IMR-90 (cell line): ENCODE measurements at regions not wholly inside any gene's neighbourhood (a gene's known extent, or its start where the extent isn't known, plus 50 kb on each side); places are given as distances from the start of the nearest gene placed in this dataset.

Experiments
- ATAC-seq: fragments of 200-7000 bp; cut with Tn5 transposase; 2 replicates; pipeline ENCODE4 v1.9.1; 2020; ENCODE audit warnings: low read depth, mild to moderate bottlenecking, moderate library complexity
- BruUV-seq: library from RNA; stranded (reverse); fragments of 400-500 nt; replicated peaks from 2 replicates; lab custom pipeline; 2021; lab: Mats Ljungman, UMichigan
- CTCF ChIA-PET: fragments of 300-600 bp; formaldehyde crosslinking; extraction: SDS; loops from one replicate; lab custom pipeline; 2021; ENCODE audit warnings: antibody characterized with exemption; lab: Yijun Ruan, JAX
- POLR2A ChIA-PET: fragments of 300-600 bp; sonication (Branson Sonifier 250); formaldehyde crosslinking; loops from one replicate; lab custom pipeline; 2022; ENCODE audit warnings: antibody characterized with exemption; ENCODE audit not compliant: unreplicated experiment; lab: Charles Lee
- DNase-seq: peaks from one replicate; pipeline ENCODE4 v3.0.0; 2013
- H2AFZ ChIP-seq: replicated peaks from 2 replicates; pipeline ENCODE3; 2013; ENCODE audit warnings: low read length, mild to moderate bottlenecking; ENCODE audit not compliant: poor library complexity
- H2AK5ac ChIP-seq: 2 replicates; pipeline ENCODE4 v1.6.1; 2013; ENCODE audit warnings: low read depth, low read length, inconsistent platforms
- H2AK9ac ChIP-seq: replicated peaks from 2 replicates; pipeline ENCODE3; 2013; ENCODE audit warnings: mild to moderate bottlenecking, low read depth, low read length, moderate library complexity; ENCODE audit not compliant: poor library complexity
- H2BK120ac ChIP-seq: 2 replicates; pipeline ENCODE4 v1.6.1; 2013; ENCODE audit warnings: low read depth, low read length, inconsistent platforms
- H2BK15ac ChIP-seq: 3 replicates; pipeline ENCODE4 v1.6.1; 2013; ENCODE audit warnings: low read depth, low read length, inconsistent platforms
- H2BK20ac ChIP-seq: 2 replicates; pipeline ENCODE4 v1.6.1; 2013; ENCODE audit warnings: low read depth, mild to moderate bottlenecking, inconsistent platforms, low read length, moderate library complexity
- H2BK5ac ChIP-seq: 2 replicates; pipeline ENCODE4 v1.6.1; 2013; ENCODE audit warnings: mild to moderate bottlenecking, low read depth, low read length, inconsistent platforms; ENCODE audit not compliant: poor library complexity, severe bottlenecking
- H3K14ac ChIP-seq: replicated peaks from 2 replicates; pipeline ENCODE4 v1.6.1; 2013; ENCODE audit warnings: low read depth, low read length, inconsistent platforms
- H3K18ac ChIP-seq: 2 replicates; pipeline ENCODE4 v1.6.1; 2013; ENCODE audit warnings: low read depth, low read length, control low read depth
- H3K23ac ChIP-seq: 2 replicates; pipeline ENCODE4 v1.6.1; 2013; ENCODE audit warnings: low read depth, low read length, inconsistent platforms
- H3K27ac ChIP-seq: 2 replicates; pipeline ENCODE4 v1.5.1; 2013; ENCODE audit warnings: mild to moderate bottlenecking, control low read depth, low read length; ENCODE audit not compliant: insufficient read depth
- H3K27me3 ChIP-seq: 2 replicates; pipeline ENCODE4 v1.6.1; 2013; ENCODE audit warnings: low read length; ENCODE audit not compliant: control insufficient read depth, insufficient read depth
- H3K36me3 ChIP-seq: 2 replicates; pipeline ENCODE4 v1.6.1; 2013; ENCODE audit warnings: low read length, mixed read lengths; ENCODE audit not compliant: control insufficient read depth, insufficient read depth
- H3K4ac ChIP-seq: 2 replicates; pipeline ENCODE4 v1.6.1; 2013; ENCODE audit warnings: low read depth, low read length, inconsistent platforms
- H3K4me1 ChIP-seq: 2 replicates; pipeline ENCODE4 v1.6.1; 2013; ENCODE audit warnings: low read length, mixed read lengths; ENCODE audit not compliant: control insufficient read depth, insufficient read depth
- H3K4me2 ChIP-seq: 2 replicates; pipeline ENCODE4 v1.6.1; 2013; ENCODE audit warnings: low read depth, mild to moderate bottlenecking, control low read depth, low read length, moderate library complexity
- H3K4me3 ChIP-seq: 2 replicates; pipeline ENCODE4 v1.5.1; 2013; ENCODE audit warnings: low read depth, mild to moderate bottlenecking, control low read depth, low read length, moderate library complexity; ENCODE audit not compliant: insufficient read depth
- H3K56ac ChIP-seq: 2 replicates; pipeline ENCODE4 v1.6.1; 2013; ENCODE audit warnings: low read length, inconsistent platforms; ENCODE audit not compliant: insufficient read depth; ENCODE audit errors: extremely low read depth
- H3K79me1 ChIP-seq, 2 experiments: 2 replicates each; pipeline ENCODE4 v1.6.1; 2013; ENCODE audit warnings: low read length in 2 of 2, inconsistent platforms in 1 of 2, low read depth in 1 of 2
- H3K9ac ChIP-seq: 2 replicates; pipeline ENCODE4 v1.6.1; 2013; ENCODE audit warnings: low read depth, low read length, control low read depth
- H3K9me1 ChIP-seq: 2 replicates; pipeline ENCODE4 v1.6.1; 2013; ENCODE audit warnings: low read length, inconsistent platforms; ENCODE audit not compliant: insufficient read depth
- H3K9me3 ChIP-seq: 2 replicates; pipeline ENCODE4 v1.6.1; 2013; ENCODE audit warnings: low read length; ENCODE audit not compliant: control insufficient read depth, insufficient read depth
- H4K20me1 ChIP-seq: 2 replicates; pipeline ENCODE4 v1.6.1; 2013; ENCODE audit warnings: low read length, inconsistent platforms; ENCODE audit not compliant: insufficient read depth
- H4K5ac ChIP-seq: 2 replicates; pipeline ENCODE4 v1.6.1; 2013; ENCODE audit warnings: mild to moderate bottlenecking, low read depth, low read length, control low read depth
- H4K8ac ChIP-seq, 2 experiments: 2 replicates each; pipeline ENCODE4 v1.6.1; 2013; ENCODE audit warnings: low read depth in 2 of 2, low read length in 2 of 2, control low read depth in 1 of 2, inconsistent platforms in 1 of 2
- H4K91ac ChIP-seq: 2 replicates; pipeline ENCODE4 v1.6.1; 2013; ENCODE audit warnings: low read depth, low read length, inconsistent platforms; ENCODE audit not compliant: insufficient read depth
- BHLHE40 ChIP-seq: fragments of 150-350 bp; IDR thresholded peaks from 2 replicates; pipeline ENCODE4 v1.6.1; 2016; ENCODE audit warnings: mild to moderate bottlenecking, low read depth, low read length
- CEBPB ChIP-seq: IDR thresholded peaks from 2 replicates; pipeline ENCODE4 v1.6.1; 2012; ENCODE audit warnings: low read depth, low read length, improper control_type of control experiment
- CHD1 ChIP-seq: IDR thresholded peaks from 2 replicates; pipeline ENCODE4 v1.6.1; 2012; ENCODE audit warnings: low read depth, low read length, improper control_type of control experiment
- FOS ChIP-seq: fragments of 150-350 bp; IDR thresholded peaks from 2 replicates; pipeline ENCODE4 v1.6.1; 2016; ENCODE audit warnings: low read depth, low read length
- MAFK ChIP-seq: IDR thresholded peaks from 2 replicates; pipeline ENCODE4 v1.6.1; 2012; ENCODE audit warnings: low read depth, low read length, improper control_type of control experiment
- MAZ ChIP-seq: IDR thresholded peaks from 2 replicates; pipeline ENCODE4 v1.6.1; 2012; ENCODE audit warnings: low read depth, mild to moderate bottlenecking, low read length, improper control_type of control experiment, moderate library complexity, borderline replicate concordance
- MXI1 ChIP-seq: IDR thresholded peaks from 2 replicates; pipeline ENCODE4 v1.6.1; 2012; ENCODE audit warnings: low read depth, mild to moderate bottlenecking, low read length, moderate library complexity, borderline replicate concordance
- NFE2L2 ChIP-seq: fragments of 150-350 bp; IDR thresholded peaks from 2 replicates; pipeline ENCODE4 v1.6.1; 2016; ENCODE audit warnings: low read depth, mild to moderate bottlenecking, low read length
- POLR2A ChIP-seq: IDR thresholded peaks from 2 replicates; pipeline ENCODE4 v1.6.1; 2012; ENCODE audit warnings: mild to moderate bottlenecking, low read depth, low read length
- RAD21 ChIP-seq: IDR thresholded peaks from 2 replicates; pipeline ENCODE4 v1.6.1; 2012; ENCODE audit warnings: low read length, improper control_type of control experiment
- RCOR1 ChIP-seq: IDR thresholded peaks from 2 replicates; pipeline ENCODE4 v1.6.1; 2012; ENCODE audit warnings: mild to moderate bottlenecking, low read length, improper control_type of control experiment; ENCODE audit not compliant: insufficient replicate concordance
- RFX5 ChIP-seq: IDR thresholded peaks from 2 replicates; pipeline ENCODE4 v1.8.0; 2012; ENCODE audit warnings: low read depth, mild to moderate bottlenecking, low read length, moderate library complexity
- SMC3 ChIP-seq: fragments of 150-350 bp; IDR thresholded peaks from 2 replicates; pipeline ENCODE4 v1.6.1; 2016; ENCODE audit warnings: low read depth, mild to moderate bottlenecking, antibody characterized with exemption, low read length, moderate library complexity
- WGBS, 2 experiments: methylation state at CpG; one replicate each; pipeline versions ENCODE4 v1.1.5 to v1.1.7; 2013; ENCODE audit warnings: missing lambda C conversion rate in 2 of 2; ENCODE audit not compliant: insufficient read length in 1 of 2; ENCODE audit errors: extremely low coverage in 2 of 2; 5-methylcytosine and 5-hydroxymethylcytosine counted together
- dilution Hi-C: fragments of 300-500 bp; cut with HindIII; formaldehyde crosslinking; loops from one replicate; pipeline ENCODE4 v1.14.3; 2018; ENCODE audit warnings: low sequenced_read_pairs; ENCODE audit not compliant: unreplicated experiment
- in situ Hi-C: fragments of 300-500 bp; cut with MboI; formaldehyde crosslinking; loops from 3 replicates; pipeline ENCODE4 v1.14.3; 2019; ENCODE audit warnings: low sequenced_read_pairs, inconsistent platforms, mixed read lengths
- intact Hi-C: fragments of 100-400 bp; cut with micrococcal nuclease; formaldehyde crosslinking; loops from 2 replicates; pipeline ENCODE4 v1.10.0; 2022
- TF ChIP-seq, protein P1 (sequence below): conservative IDR thresholded peaks from 2 replicates; pipeline ENCODE4 v1.5.1; 2012; ENCODE audit warnings: mild to moderate bottlenecking, low read depth, low read length, improper control_type of control experiment
- TF ChIP-seq, protein P2 (sequence below): fragments of 150-350 bp; IDR thresholded peaks from 2 replicates; pipeline ENCODE4 v1.6.1; 2016; ENCODE audit warnings: low read depth, mild to moderate bottlenecking, low read length, moderate library complexity, borderline replicate concordance
- TF ChIP-seq, protein P3 (sequence below): fragments of 150-350 bp; IDR thresholded peaks from 2 replicates; pipeline ENCODE4 v1.6.1; 2017; ENCODE audit warnings: mild to moderate bottlenecking, antibody characterized with exemption, low read length, low read depth

DNA sequence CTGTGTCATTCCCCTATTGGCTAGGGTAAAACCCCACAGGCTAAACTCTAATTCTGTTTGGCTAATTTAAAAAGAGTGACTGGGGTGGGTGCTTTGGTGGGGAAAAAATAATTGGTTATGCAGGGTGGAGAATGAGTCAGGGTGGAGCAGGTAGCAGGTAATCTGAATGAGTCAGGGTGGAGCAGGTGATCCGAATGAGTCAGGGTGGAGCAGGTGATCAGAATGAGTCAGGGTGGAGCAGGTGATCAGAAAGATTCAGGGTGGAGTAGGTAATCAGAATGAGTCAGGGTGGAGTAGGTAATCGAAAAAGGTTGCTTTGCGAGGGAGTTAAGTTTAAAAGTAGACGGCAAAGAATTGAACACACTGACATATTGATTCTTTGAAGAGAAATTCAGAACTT is 1218.8 kb upstream of the ATXN8OS start:
- Histone ChIP-seq H3K4me1 (no peaks in the 10 kb centered on the region), H3K56ac (no peak overlapping the region), H3K23ac (no peak overlapping the region), H3K4ac (no peak overlapping the region), H3K79me1 (no peaks in the 10 kb centered on the region), H2AK5ac (no peak overlapping the region), H3K27ac (no peak overlapping the region), H4K91ac (no peak overlapping the region), H3K9me3 (peaks cover 13% of the 10 kb centered on the region), H4K8ac (no peak overlapping the region), H2BK120ac (no peak overlapping the region), H2BK5ac (no peak overlapping the region), H2AFZ (no peak overlapping the region), H3K14ac (no peak overlapping the region), H3K27me3 (no peaks in the 10 kb centered on the region), H2AK9ac (no peak overlapping the region), H4K5ac (no peak overlapping the region), H2BK20ac (no peak overlapping the region), H3K36me3 (no peaks in the 10 kb centered on the region), H2BK15ac (no peak overlapping the region), H3K9me1 (no peaks in the 10 kb centered on the region), H3K9ac (no peak overlapping the region), H3K4me2 (no peak overlapping the region), H4K20me1 (no peaks in the 10 kb centered on the region), H3K18ac (no peak overlapping the region), H3K4me3 (no peak overlapping the region)
- ATAC-seq (no peak), DNase-seq (no peak)
- intact Hi-C loops = no loop called here
- ChIA-PET POLR2A (no interaction called here), CTCF (no interaction called here)
- BruUV-seq = no TSS peak
- TF ChIP-seq BHLHE40 = no peak
- TF ChIP-seq MAZ = no peak
- TF ChIP-seq RAD21 = no peak
- TF ChIP-seq MXI1 = no peak
- TF ChIP-seq CHD1 = no peak
- TF ChIP-seq FOS = no peak
- TF ChIP-seq, protein P1, sequence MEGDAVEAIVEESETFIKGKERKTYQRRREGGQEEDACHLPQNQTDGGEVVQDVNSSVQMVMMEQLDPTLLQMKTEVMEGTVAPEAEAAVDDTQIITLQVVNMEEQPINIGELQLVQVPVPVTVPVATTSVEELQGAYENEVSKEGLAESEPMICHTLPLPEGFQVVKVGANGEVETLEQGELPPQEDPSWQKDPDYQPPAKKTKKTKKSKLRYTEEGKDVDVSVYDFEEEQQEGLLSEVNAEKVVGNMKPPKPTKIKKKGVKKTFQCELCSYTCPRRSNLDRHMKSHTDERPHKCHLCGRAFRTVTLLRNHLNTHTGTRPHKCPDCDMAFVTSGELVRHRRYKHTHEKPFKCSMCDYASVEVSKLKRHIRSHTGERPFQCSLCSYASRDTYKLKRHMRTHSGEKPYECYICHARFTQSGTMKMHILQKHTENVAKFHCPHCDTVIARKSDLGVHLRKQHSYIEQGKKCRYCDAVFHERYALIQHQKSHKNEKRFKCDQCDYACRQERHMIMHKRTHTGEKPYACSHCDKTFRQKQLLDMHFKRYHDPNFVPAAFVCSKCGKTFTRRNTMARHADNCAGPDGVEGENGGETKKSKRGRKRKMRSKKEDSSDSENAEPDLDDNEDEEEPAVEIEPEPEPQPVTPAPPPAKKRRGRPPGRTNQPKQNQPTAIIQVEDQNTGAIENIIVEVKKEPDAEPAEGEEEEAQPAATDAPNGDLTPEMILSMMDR = no peak
- TF ChIP-seq, protein P2, sequence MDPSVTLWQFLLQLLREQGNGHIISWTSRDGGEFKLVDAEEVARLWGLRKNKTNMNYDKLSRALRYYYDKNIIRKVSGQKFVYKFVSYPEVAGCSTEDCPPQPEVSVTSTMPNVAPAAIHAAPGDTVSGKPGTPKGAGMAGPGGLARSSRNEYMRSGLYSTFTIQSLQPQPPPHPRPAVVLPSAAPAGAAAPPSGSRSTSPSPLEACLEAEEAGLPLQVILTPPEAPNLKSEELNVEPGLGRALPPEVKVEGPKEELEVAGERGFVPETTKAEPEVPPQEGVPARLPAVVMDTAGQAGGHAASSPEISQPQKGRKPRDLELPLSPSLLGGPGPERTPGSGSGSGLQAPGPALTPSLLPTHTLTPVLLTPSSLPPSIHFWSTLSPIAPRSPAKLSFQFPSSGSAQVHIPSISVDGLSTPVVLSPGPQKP = no peak
- TF ChIP-seq MAFK = no peak
- TF ChIP-seq CEBPB = no peak
- no peak for TF ChIP-seq NFE2L2
- TF ChIP-seq, protein P3, sequence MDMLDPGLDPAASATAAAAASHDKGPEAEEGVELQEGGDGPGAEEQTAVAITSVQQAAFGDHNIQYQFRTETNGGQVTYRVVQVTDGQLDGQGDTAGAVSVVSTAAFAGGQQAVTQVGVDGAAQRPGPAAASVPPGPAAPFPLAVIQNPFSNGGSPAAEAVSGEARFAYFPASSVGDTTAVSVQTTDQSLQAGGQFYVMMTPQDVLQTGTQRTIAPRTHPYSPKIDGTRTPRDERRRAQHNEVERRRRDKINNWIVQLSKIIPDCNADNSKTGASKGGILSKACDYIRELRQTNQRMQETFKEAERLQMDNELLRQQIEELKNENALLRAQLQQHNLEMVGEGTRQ = no peak
- no peak for TF ChIP-seq POLR2A
- no peak for TF ChIP-seq RFX5
- TF ChIP-seq SMC3 = no peak
- no peak for TF ChIP-seq RCOR1
- in situ Hi-C loops = no loop called here
- no CpG with 5 or more reads among the region's 4 CpGs for WGBS, 2 experiments
- dilution Hi-C loops = no loop called here
